CD4-positive, alpha-beta memory T cell (primary cell): ENCODE measurements at regions not wholly inside any gene's neighbourhood (a gene's known extent, or its start where the extent isn't known, plus 50 kb on each side); places are given as distances from the start of the nearest gene placed in this dataset.

Experiments used
- CTCF ChIA-PET: fragments of 350-600 bp; sonication (Branson Sonifier 250); formaldehyde crosslinking; loops from one replicate; lab custom pipeline; 2021; ENCODE audit warnings: inconsistent platforms; ENCODE audit not compliant: partially characterized antibody; lab: Charles Lee
- POLR2A ChIA-PET: fragments of 350-600 bp; sonication (Branson Sonifier 250); formaldehyde crosslinking; loops from one replicate; lab custom pipeline; 2021; ENCODE audit not compliant: partially characterized antibody; lab: Charles Lee
- DNase-seq, 5 donors: peaks; one replicate each; pipeline versions ENCODE4 v3.0.0 to v3.0.0-alpha.2; 2020 to 2022; ENCODE audit warnings: mixed read lengths in 1 of 5
- H3K27ac ChIP-seq: one replicate; pipeline ENCODE4 v1.7.0; 2013; ENCODE audit warnings: low read depth, low read length
- H3K27me3 ChIP-seq: 2 replicates; pipeline ENCODE4 v1.7.0; 2013; ENCODE audit warnings: mild to moderate bottlenecking, low read length, moderate library complexity; ENCODE audit not compliant: insufficient read depth
- H3K36me3 ChIP-seq: 2 replicates; pipeline ENCODE4 v1.7.0; 2013; ENCODE audit warnings: mild to moderate bottlenecking, low read length, moderate library complexity; ENCODE audit not compliant: insufficient read depth
- H3K4me1 ChIP-seq: 2 replicates; pipeline ENCODE4 v1.7.0; 2013; ENCODE audit warnings: mild to moderate bottlenecking, low read length, moderate library complexity; ENCODE audit not compliant: insufficient read depth
- H3K4me3 ChIP-seq, 2 donors: one replicate each; pipeline ENCODE4 v1.7.0; 2013; ENCODE audit warnings: low read length in 2 of 2, mild to moderate bottlenecking in 1 of 2
- H3K9me3 ChIP-seq, 2 donors: one replicate each; pipeline ENCODE4 v1.7.0; 2013; ENCODE audit warnings: low read length in 2 of 2, control low read depth in 1 of 2; ENCODE audit not compliant: control insufficient read depth in 1 of 2
- H3K27ac Mint-ChIP-seq, 7 donors: one replicate each; pipeline ENCODE4 v1.8.0; 2020 to 2021; ENCODE audit warnings: mixed read lengths in 7 of 7, mild to moderate bottlenecking in 6 of 7, inconsistent platforms in 3 of 7, moderate library complexity in 3 of 7
- H3K27me3 Mint-ChIP-seq, 2 donors: one replicate each; pipeline ENCODE4 v1.8.0; 2020 to 2021; ENCODE audit warnings: mixed read lengths in 2 of 2
- H3K36me3 Mint-ChIP-seq, 2 donors: one replicate each; pipeline ENCODE4 v1.8.0; 2020 to 2021; ENCODE audit warnings: mixed read lengths in 2 of 2, inconsistent platforms in 1 of 2, mild to moderate bottlenecking in 1 of 2
- H3K4me1 Mint-ChIP-seq, 4 donors: one replicate each; pipeline ENCODE4 v1.8.0; 2020 to 2021; ENCODE audit warnings: mixed read lengths in 4 of 4, mild to moderate bottlenecking in 1 of 4
- H3K4me3 Mint-ChIP-seq, 8 donors: one replicate each; pipeline ENCODE4 v1.8.0; 2020 to 2021; ENCODE audit warnings: mixed read lengths in 8 of 8, mild to moderate bottlenecking in 7 of 8, moderate library complexity in 6 of 8, inconsistent platforms in 3 of 8
- H3K9me3 Mint-ChIP-seq, 8 donors: one replicate each; pipeline ENCODE4 v1.8.0; 2020 to 2021; ENCODE audit warnings: mixed read lengths in 8 of 8, mild to moderate bottlenecking in 5 of 8, inconsistent platforms in 3 of 8, moderate library complexity in 1 of 8
- intact Hi-C: fragments of 100-400 bp; cut with micrococcal nuclease; formaldehyde crosslinking; loops from one replicate; pipeline ENCODE4 v1.15.1; 2023

- POLR2A ChIA-PET, result no interaction called here
- no peaks in the 10 kb centered on the region for H3K9me3 Mint-ChIP-seq
- no peaks in the 10 kb centered on the region for H3K4me1 Mint-ChIP-seq
- H3K27ac ChIP-seq, result no peak overlapping the region
- H3K36me3 ChIP-seq, result no peaks in the 10 kb centered on the region
- no peaks in the 10 kb centered on the region for H3K36me3 Mint-ChIP-seq
- peak overlapping the region in 1 of 7 donors; percentile 3 for H3K27ac Mint-ChIP-seq
- no peak overlapping the region for H3K4me3 ChIP-seq
- CTCF ChIA-PET, result no interaction called here
- intact Hi-C loops, result no loop called here
- no peaks in the 10 kb centered on the region for H3K4me1 ChIP-seq
- H3K9me3 ChIP-seq, result no peaks in the 10 kb centered on the region
- H3K27me3 Mint-ChIP-seq, result peaks cover 0 to 3% of the 10 kb centered on the region in 2 donors
- H3K27me3 ChIP-seq, result no peaks in the 10 kb centered on the region
- H3K4me3 Mint-ChIP-seq, result no peak overlapping the region
- DNase-seq, result no peak
These were observed 442.2 kb upstream of the DDI1 start for GRCh38 chr11:103594283-103594682.

GRCh38 chr11:103596315-103596714 lies 440.1 kb upstream of the DDI1 start:
- Mint-ChIP-seq H3K4me1 (no peaks in the 10 kb centered on the region), H3K4me3 (no peak overlapping the region), H3K27me3 (peaks cover 0 to 6% of the 10 kb centered on the region in 2 donors), H3K36me3 (no peaks in the 10 kb centered on the region), H3K9me3 (no peaks in the 10 kb centered on the region), H3K27ac (no peak overlapping the region)
- ChIA-PET POLR2A (no interaction called here), CTCF (no interaction called here)
- intact Hi-C loops, result no loop called here
- H3K4me3 ChIP-seq, result no peak overlapping the region
- H3K27me3 ChIP-seq, result no peaks in the 10 kb centered on the region
- H3K36me3 ChIP-seq, result no peaks in the 10 kb centered on the region
- no peak overlapping the region for H3K27ac ChIP-seq
- H3K4me1 ChIP-seq, result no peaks in the 10 kb centered on the region
- DNase-seq, result no peak
- no peaks in the 10 kb centered on the region for H3K9me3 ChIP-seq

- H3K4me1 Mint-ChIP-seq, result no peaks in the 10 kb centered on the region
- POLR2A ChIA-PET, result interaction anchor here (1.1 kb wide), 1 partner anchor 492 kb away, joined by 3 read pairs; the partner anchor contains the start of gene DYNC2H1
- Histone ChIP-seq H3K4me1 (no peaks in the 10 kb centered on the region), H3K27ac (no peak overlapping the region), H3K36me3 (no peaks in the 10 kb centered on the region), H3K4me3 (no peak overlapping the region), H3K9me3 (no peaks in the 10 kb centered on the region), H3K27me3 (no peaks in the 10 kb centered on the region)
- H3K27ac Mint-ChIP-seq, result no peak overlapping the region
- no peaks in the 10 kb centered on the region for H3K36me3 Mint-ChIP-seq
- intact Hi-C loops, result loop anchor here (1.0 kb wide), 1 partner anchor 492 kb away; the partner anchor contains the start of gene DYNC2H1
- H3K4me3 Mint-ChIP-seq, result no peak overlapping the region
- no peaks in the 10 kb centered on the region for H3K9me3 Mint-ChIP-seq
- peak in 4 of 5 donors; percentile 8 to 18 (median 10) for DNase-seq
- CTCF ChIA-PET, result interaction anchor here (0.7 to 1.5 kb wide), 4 partner anchors 276 to 563 kb away, joined by 3 to 5 read pairs (median 3); partner anchors contain the start of gene DYNC2H1
- H3K27me3 Mint-ChIP-seq, result peaks cover 6% of the 10 kb centered on the region in 2 donors
These were observed 435.1 kb upstream of the DDI1 start for GRCh38 chr11:103601225-103601846.

- no peak for DNase-seq
- Histone ChIP-seq H3K27ac (no peak overlapping the region), H3K36me3 (no peaks in the 10 kb centered on the region), H3K27me3 (no peaks in the 10 kb centered on the region), H3K4me1 (no peaks in the 10 kb centered on the region), H3K9me3 (no peaks in the 10 kb centered on the region), H3K4me3 (no peak overlapping the region)
- Mint-ChIP-seq H3K27me3 (peaks cover 6% of the 10 kb centered on the region in 2 donors), H3K9me3 (no peaks in the 10 kb centered on the region), H3K27ac (peak overlapping the region in 1 of 7 donors; percentile 25), H3K4me3 (no peak overlapping the region), H3K4me1 (no peaks in the 10 kb centered on the region), H3K36me3 (no peaks in the 10 kb centered on the region)
- POLR2A ChIA-PET, result no interaction called here
- CTCF ChIA-PET, result interaction anchor here (0.6 kb wide), 1 partner anchor 28 kb away, joined by 3 read pairs; no protein-coding TSS in a partner anchor
- intact Hi-C loops, result no loop called here
These were observed 433.6 kb upstream of the DDI1 start for GRCh38 chr11:103602840-103603239.

GRCh38 chr11:103604310-103604709 lies 432.1 kb upstream of the DDI1 start:
- no peak overlapping the region for H3K4me3 Mint-ChIP-seq
- no peak overlapping the region for H3K27ac Mint-ChIP-seq
- DNase-seq, result no peak
- Histone ChIP-seq H3K4me1 (no peaks in the 10 kb centered on the region), H3K36me3 (no peaks in the 10 kb centered on the region), H3K9me3 (no peaks in the 10 kb centered on the region), H3K27me3 (no peaks in the 10 kb centered on the region), H3K27ac (no peak overlapping the region), H3K4me3 (no peak overlapping the region)
- intact Hi-C loops, result no loop called here
- ChIA-PET POLR2A (no interaction called here), CTCF (no interaction called here)
- no peaks in the 10 kb centered on the region for H3K4me1 Mint-ChIP-seq
- peaks cover 3 to 6% of the 10 kb centered on the region in 2 donors for H3K27me3 Mint-ChIP-seq
- no peaks in the 10 kb centered on the region for H3K9me3 Mint-ChIP-seq
- H3K36me3 Mint-ChIP-seq, result no peaks in the 10 kb centered on the region

- Mint-ChIP-seq H3K9me3 (peaks cover 0 to 4% (median 0%) of the 10 kb centered on the region in 8 donors), H3K36me3 (no peaks in the 10 kb centered on the region), H3K27ac (no peak overlapping the region), H3K27me3 (peaks cover 2 to 6% of the 10 kb centered on the region in 2 donors), H3K4me1 (no peaks in the 10 kb centered on the region), H3K4me3 (no peak overlapping the region)
- Histone ChIP-seq H3K4me1 (no peaks in the 10 kb centered on the region), H3K36me3 (no peaks in the 10 kb centered on the region), H3K9me3 (no peaks in the 10 kb centered on the region), H3K4me3 (no peak overlapping the region), H3K27me3 (no peaks in the 10 kb centered on the region), H3K27ac (no peak overlapping the region)
- DNase-seq, result no peak
- intact Hi-C loops, result no loop called here
- POLR2A ChIA-PET, result interaction anchor here (0.5 kb wide), 1 partner anchor 164 kb away, joined by 3 read pairs; no protein-coding TSS in a partner anchor
- CTCF ChIA-PET, result no interaction called here
These were observed 427.9 kb upstream of the DDI1 start for GRCh38 chr11:103608566-103608965.

GRCh38 chr11:103609117-103610066 lies 427.0 kb upstream of the DDI1 start:
- POLR2A ChIA-PET, result interaction anchor here (0.5 kb wide), 1 partner anchor 164 kb away, joined by 3 read pairs; no protein-coding TSS in a partner anchor
- CTCF ChIA-PET, result no interaction called here
- no peak overlapping the region for H3K27ac ChIP-seq

More at GRCh38 chr11:103609117-103610066, 427.0 kb upstream of the DDI1 start:
- H3K4me1 Mint-ChIP-seq, result no peaks in the 10 kb centered on the region
- H3K27ac Mint-ChIP-seq, result no peak overlapping the region
- Histone ChIP-seq H3K9me3 (no peaks in the 10 kb centered on the region), H3K27me3 (no peaks in the 10 kb centered on the region), H3K4me3 (no peak overlapping the region), H3K36me3 (no peaks in the 10 kb centered on the region), H3K4me1 (no peaks in the 10 kb centered on the region)
- peaks cover 0 to 4% (median 0%) of the 10 kb centered on the region in 8 donors for H3K9me3 Mint-ChIP-seq
- no peak overlapping the region for H3K4me3 Mint-ChIP-seq
- intact Hi-C loops, result no loop called here
- H3K36me3 Mint-ChIP-seq, result no peaks in the 10 kb centered on the region
- no peak for DNase-seq
- H3K27me3 Mint-ChIP-seq, result peaks cover 2 to 8% of the 10 kb centered on the region in 2 donors
